ENCODE measurements at regions not wholly inside any gene's neighbourhood (a gene's known extent, or its start where the extent isn't known, plus 50 kb on each side); places are given as distances from the start of the nearest gene placed in this dataset.

DNA sequence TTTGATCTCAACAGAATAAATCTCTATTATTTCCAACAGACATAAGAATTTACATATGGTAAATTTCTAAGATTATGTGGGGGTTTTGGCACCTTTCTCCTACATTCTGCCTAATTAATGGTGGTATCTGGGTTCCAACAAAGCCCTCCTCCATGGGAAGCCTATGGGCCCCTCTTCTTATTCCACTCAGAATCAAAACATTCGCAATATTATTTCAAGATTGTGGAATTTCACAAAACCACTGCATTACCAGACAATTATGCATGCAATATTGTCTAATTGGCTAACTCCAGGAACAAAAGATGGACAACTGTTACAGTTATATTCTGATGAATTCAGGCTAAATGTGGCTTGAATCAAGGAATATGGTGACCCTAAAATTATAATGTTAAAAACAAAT lies 434.0 kb downstream of the NFIB start:
- no peak overlapping the region for H2AK5ac ChIP-seq (ENCODE audit: low read length)
- no peak overlapping the region for H3K23ac ChIP-seq (ENCODE audit: low read length)
- DNase-seq = no peak
- no peaks in the 10 kb centered on the region for H3K27me3 ChIP-seq (ENCODE audit: insufficient read depth, low read length)
- H2AFZ ChIP-seq (ENCODE audit: insufficient read depth, low read length, poor library complexity) = no peak overlapping the region
- no peaks in the 10 kb centered on the region for H3K79me1 ChIP-seq (ENCODE audit: low read length)
- H3K4me2 ChIP-seq (ENCODE audit: low read length) = no peak overlapping the region
- H3K18ac ChIP-seq (ENCODE audit: low read length) = no peak overlapping the region
- no peak overlapping the region for H3K4ac ChIP-seq (ENCODE audit: low read depth, low read length)
- no peak overlapping the region for H3K9ac ChIP-seq (ENCODE audit: low read length)
- no peak overlapping the region for H2BK12ac ChIP-seq (ENCODE audit: low read length)
- no peak overlapping the region for H3K27ac ChIP-seq (ENCODE audit: low read depth, low read length)
- no peaks in the 10 kb centered on the region for H3K9me3 ChIP-seq (ENCODE audit: insufficient read depth, low read depth, low read length)
- H4K8ac ChIP-seq (ENCODE audit: low read depth, low read length) = no peak overlapping the region
- no peak overlapping the region for H3K4me3 ChIP-seq (ENCODE audit: low read depth, low read length)
- WGBS (ENCODE audit: extremely low coverage, insufficient coverage, insufficient read length) = no CpG with 5 or more reads among the region's 1 CpG
- H4K12ac ChIP-seq (ENCODE audit: low read depth, low read length) = no peak overlapping the region
- no peak overlapping the region for H2BK120ac ChIP-seq (ENCODE audit: insufficient read depth, low read length, poor library complexity)
- no peak overlapping the region for H4K91ac ChIP-seq (ENCODE audit: low read depth, low read length)
- H3K4me1 ChIP-seq (ENCODE audit: control insufficient read depth in 1 of 2, insufficient read depth in 2 of 2, low read length in 2 of 2) = no peaks in the 10 kb centered on the region
- H2BK5ac ChIP-seq (ENCODE audit: low read depth, low read length, poor library complexity) = no peak overlapping the region
- H3K14ac ChIP-seq (ENCODE audit: low read length) = no peak overlapping the region
- H3K79me2 ChIP-seq (ENCODE audit: control insufficient read depth, insufficient read depth, low read length, poor library complexity) = no peaks in the 10 kb centered on the region
- no peaks in the 10 kb centered on the region for H3K36me3 ChIP-seq (ENCODE audit: control insufficient read depth in 1 of 2, insufficient read depth in 2 of 2, low read length in 2 of 2)

GRCh38 chr9:13879011-13879410 lies 434.9 kb downstream of the NFIB start:
- no peak overlapping the region for H2BK12ac ChIP-seq (ENCODE audit: low read length)
- no peak overlapping the region for H2AFZ ChIP-seq (ENCODE audit: insufficient read depth, low read length, poor library complexity)
- no peak overlapping the region for H2AK5ac ChIP-seq (ENCODE audit: low read length)
- H3K4ac ChIP-seq (ENCODE audit: low read depth, low read length) = no peak overlapping the region
- H4K91ac ChIP-seq (ENCODE audit: low read depth, low read length) = no peak overlapping the region
- H3K9me3 ChIP-seq (ENCODE audit: insufficient read depth, low read depth, low read length) = no peaks in the 10 kb centered on the region
- no peak overlapping the region for H4K12ac ChIP-seq (ENCODE audit: low read depth, low read length)
- no CpG with 5 or more reads among the region's 3 CpGs for WGBS (ENCODE audit: extremely low coverage, insufficient coverage, insufficient read length)
- H3K27ac ChIP-seq (ENCODE audit: low read depth, low read length) = no peak overlapping the region
- H3K36me3 ChIP-seq (ENCODE audit: control insufficient read depth in 1 of 2, insufficient read depth in 2 of 2, low read length in 2 of 2) = no peaks in the 10 kb centered on the region
- H3K79me1 ChIP-seq (ENCODE audit: low read length) = no peaks in the 10 kb centered on the region
- no peaks in the 10 kb centered on the region for H3K79me2 ChIP-seq (ENCODE audit: control insufficient read depth, insufficient read depth, low read length, poor library complexity)
- H3K23ac ChIP-seq (ENCODE audit: low read length) = no peak overlapping the region
- H3K18ac ChIP-seq (ENCODE audit: low read length) = no peak overlapping the region
- no peaks in the 10 kb centered on the region for H3K4me1 ChIP-seq (ENCODE audit: control insufficient read depth in 1 of 2, insufficient read depth in 2 of 2, low read length in 2 of 2)
- H2BK5ac ChIP-seq (ENCODE audit: low read depth, low read length, poor library complexity) = no peak overlapping the region
- H3K14ac ChIP-seq (ENCODE audit: low read length) = no peak overlapping the region
- no peaks in the 10 kb centered on the region for H3K27me3 ChIP-seq (ENCODE audit: insufficient read depth, low read length)
- no peak for DNase-seq
- no peak overlapping the region for H3K9ac ChIP-seq (ENCODE audit: low read length)
- H3K4me3 ChIP-seq (ENCODE audit: low read depth, low read length) = no peak overlapping the region
- no peak overlapping the region for H2BK120ac ChIP-seq (ENCODE audit: insufficient read depth, low read length, poor library complexity)
- H4K8ac ChIP-seq (ENCODE audit: low read depth, low read length) = no peak overlapping the region
- H3K4me2 ChIP-seq (ENCODE audit: low read length) = no peak overlapping the region

GRCh38 chr9:13878241-13878711 lies 435.7 kb downstream of the NFIB start:
- Histone ChIP-seq H2BK120ac (ENCODE audit: insufficient read depth, low read length, poor library complexity) (no peak overlapping the region), H2BK5ac (ENCODE audit: low read depth, low read length, poor library complexity) (no peak overlapping the region), H3K14ac (ENCODE audit: low read length) (no peak overlapping the region), H3K23ac (ENCODE audit: low read length) (no peak overlapping the region), H2BK12ac (ENCODE audit: low read length) (no peak overlapping the region), H3K4ac (ENCODE audit: low read depth, low read length) (no peak overlapping the region), H2AFZ (ENCODE audit: insufficient read depth, low read length, poor library complexity) (no peak overlapping the region), H3K27ac (ENCODE audit: low read depth, low read length) (no peak overlapping the region), H3K4me2 (ENCODE audit: low read length) (no peak overlapping the region), H4K8ac (ENCODE audit: low read depth, low read length) (no peak overlapping the region), H3K79me1 (ENCODE audit: low read length) (no peaks in the 10 kb centered on the region), H3K4me1 (ENCODE audit: control insufficient read depth in 1 of 2, insufficient read depth in 2 of 2, low read length in 2 of 2) (no peaks in the 10 kb centered on the region), H2AK5ac (ENCODE audit: low read length) (no peak overlapping the region), H3K9ac (ENCODE audit: low read length) (no peak overlapping the region), H3K79me2 (ENCODE audit: control insufficient read depth, insufficient read depth, low read length, poor library complexity) (no peaks in the 10 kb centered on the region), H3K18ac (ENCODE audit: low read length) (no peak overlapping the region), H4K12ac (ENCODE audit: low read depth, low read length) (no peak overlapping the region), H3K36me3 (ENCODE audit: control insufficient read depth in 1 of 2, insufficient read depth in 2 of 2, low read length in 2 of 2) (no peaks in the 10 kb centered on the region), H3K4me3 (ENCODE audit: low read depth, low read length) (no peak overlapping the region), H4K91ac (ENCODE audit: low read depth, low read length) (no peak overlapping the region), H3K27me3 (ENCODE audit: insufficient read depth, low read length) (no peaks in the 10 kb centered on the region), H3K9me3 (ENCODE audit: insufficient read depth, low read depth, low read length) (no peaks in the 10 kb centered on the region)
- DNase-seq = no peak
- WGBS (ENCODE audit: extremely low coverage, insufficient coverage, insufficient read length) = no CpG with 5 or more reads among the region's 3 CpGs

DNA sequence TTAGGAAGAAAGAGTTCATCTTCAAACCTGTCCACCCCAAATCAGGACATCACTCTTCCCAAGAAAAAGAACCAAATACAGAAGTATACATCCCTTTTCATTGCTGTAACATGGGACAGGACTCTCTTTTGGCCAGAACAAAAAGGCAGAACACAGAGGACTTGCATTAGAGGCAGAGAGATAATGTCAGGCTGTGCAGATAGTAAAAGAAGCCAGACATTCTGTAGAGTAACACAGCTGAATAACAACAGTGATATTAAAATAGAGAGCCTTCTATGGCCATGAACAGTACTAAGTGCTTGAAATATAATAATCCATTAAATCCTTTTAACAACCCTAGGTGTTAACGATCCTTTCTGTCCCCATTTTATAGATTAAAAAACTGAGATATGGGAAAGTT lies 437.2 kb downstream of the NFIB start:
- no peak overlapping the region for H4K91ac ChIP-seq (ENCODE audit: low read depth, low read length)
- no peak overlapping the region for H2BK12ac ChIP-seq (ENCODE audit: low read length)
- H3K79me2 ChIP-seq (ENCODE audit: control insufficient read depth, insufficient read depth, low read length, poor library complexity) = no peaks in the 10 kb centered on the region
- WGBS (ENCODE audit: extremely low coverage, insufficient coverage, insufficient read length) = no CpG with 5 or more reads among the region's 1 CpG
- no peak overlapping the region for H4K12ac ChIP-seq (ENCODE audit: low read depth, low read length)
- H3K23ac ChIP-seq (ENCODE audit: low read length) = no peak overlapping the region
- H3K18ac ChIP-seq (ENCODE audit: low read length) = no peak overlapping the region
- no peak overlapping the region for H3K14ac ChIP-seq (ENCODE audit: low read length)
- H3K9me3 ChIP-seq (ENCODE audit: insufficient read depth, low read depth, low read length) = no peaks in the 10 kb centered on the region
- H3K79me1 ChIP-seq (ENCODE audit: low read length) = no peaks in the 10 kb centered on the region
- no peak overlapping the region for H2BK120ac ChIP-seq (ENCODE audit: insufficient read depth, low read length, poor library complexity)
- H3K4me2 ChIP-seq (ENCODE audit: low read length) = no peak overlapping the region
- H3K27me3 ChIP-seq (ENCODE audit: insufficient read depth, low read length) = no peaks in the 10 kb centered on the region
- H2BK5ac ChIP-seq (ENCODE audit: low read depth, low read length, poor library complexity) = no peak overlapping the region
- no peak for DNase-seq
- no peak overlapping the region for H3K4ac ChIP-seq (ENCODE audit: low read depth, low read length)
- H3K9ac ChIP-seq (ENCODE audit: low read length) = no peak overlapping the region
- H3K36me3 ChIP-seq (ENCODE audit: control insufficient read depth in 1 of 2, insufficient read depth in 2 of 2, low read length in 2 of 2) = no peaks in the 10 kb centered on the region
- H3K4me1 ChIP-seq (ENCODE audit: control insufficient read depth in 1 of 2, insufficient read depth in 2 of 2, low read length in 2 of 2) = no peaks in the 10 kb centered on the region
- H3K27ac ChIP-seq (ENCODE audit: low read depth, low read length) = no peak overlapping the region
- H2AFZ ChIP-seq (ENCODE audit: insufficient read depth, low read length, poor library complexity) = no peak overlapping the region
- no peak overlapping the region for H2AK5ac ChIP-seq (ENCODE audit: low read length)
- H3K4me3 ChIP-seq (ENCODE audit: low read depth, low read length) = no peak overlapping the region
- H4K8ac ChIP-seq (ENCODE audit: low read depth, low read length) = no peak overlapping the region
